ENCODE measurements at regions not wholly inside any gene's neighbourhood (a gene's known extent, or its start where the extent isn't known, plus 50 kb on each side); places are given as distances from the start of the nearest gene placed in this dataset.
A peak's percentile ranks its signal among the peaks of the same experiment; 100 is the strongest.

DNA sequence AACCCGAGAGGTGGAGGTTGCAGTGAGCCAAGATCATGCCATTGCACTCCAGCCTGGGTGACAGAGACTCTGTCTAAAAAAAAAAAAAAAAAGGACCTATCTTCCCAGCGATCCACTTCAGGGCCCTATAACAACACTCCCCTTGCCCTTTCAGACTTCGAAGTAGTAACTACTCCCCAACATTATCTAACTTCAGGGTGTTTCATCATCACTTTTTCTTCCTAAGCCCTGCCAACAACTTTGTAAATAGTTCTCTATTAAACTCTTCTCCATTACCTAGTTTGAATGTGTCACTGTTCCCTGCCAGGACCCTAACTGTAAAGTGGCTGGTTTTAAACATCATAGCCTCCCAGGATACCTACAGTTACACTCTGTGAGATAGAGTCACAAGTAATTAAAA lies 220.8 kb downstream of the BTG1 start:
- no peaks in the 10 kb centered on the region for H3K9me3 ChIP-seq
- no peak for TF ChIP-seq CTCF (IDR thresholded peaks at IDR 0.05)
- H3K4me1 ChIP-seq: peaks cover 18 to 32% (median 30%) of the 10 kb centered on the region in 3 donors
- ATAC-seq (peak in 2 of 4 donors; percentile 5 to 11), FAIRE-seq (no peak), DNase-seq (no peak)
- no peak overlapping the region for H3K27ac ChIP-seq
- intact Hi-C loops (cut with DNase I): no loop called here
- no peaks in the 10 kb centered on the region for H3K36me3 ChIP-seq
- no peak overlapping the region for H3K4me3 ChIP-seq
- WGBS, 2 donors: 55 to 63% methylated on average over 3 of the region's 3 CpGs
- no peaks in the 10 kb centered on the region for H3K27me3 ChIP-seq

- intact Hi-C loops (cut with DNase I): no loop called here
- Histone ChIP-seq H3K27me3 (no peaks in the 10 kb centered on the region), H3K4me3 (no peak overlapping the region), H3K27ac (no peak overlapping the region), H3K9me3 (no peaks in the 10 kb centered on the region), H3K36me3 (no peaks in the 10 kb centered on the region), H3K4me1 (peaks cover 18 to 32% (median 30%) of the 10 kb centered on the region in 3 donors)
- FAIRE-seq (no peak), DNase-seq (peak in 3 of 6 donors; percentile 28 to 77 (median 58)), ATAC-seq (no peak)
- 97 to 98% methylated on average over 18 to 31 of the region's 31 CpGs for WGBS, 2 donors
- no peak for TF ChIP-seq CTCF (IDR thresholded peaks at IDR 0.05)
These were observed 221.8 kb downstream of the BTG1 start for GRCh38 chr12:91923864-91924263.

- H3K4me1 ChIP-seq: peaks cover 13 to 28% (median 26%) of the 10 kb centered on the region in 3 donors
- H3K36me3 ChIP-seq: no peaks in the 10 kb centered on the region
- ATAC-seq: peak; percentile 13 to 51 (median 22)
- no peak for TF ChIP-seq CTCF (IDR thresholded peaks at IDR 0.05)
- no peak overlapping the region for H3K4me3 ChIP-seq
- no peak for FAIRE-seq
- H3K27me3 ChIP-seq: no peaks in the 10 kb centered on the region
- intact Hi-C loops (cut with DNase I): no loop called here
- DNase-seq: no peak
- H3K9me3 ChIP-seq: no peaks in the 10 kb centered on the region
- H3K27ac ChIP-seq: peak overlapping the region in 1 of 4 donors; percentile 47
- WGBS, 2 donors: 43 to 44% methylated on average over 6 of the region's 6 CpGs
These were observed 223.0 kb downstream of the BTG1 start for GRCh38 chr12:91922674-91923073.

DNA sequence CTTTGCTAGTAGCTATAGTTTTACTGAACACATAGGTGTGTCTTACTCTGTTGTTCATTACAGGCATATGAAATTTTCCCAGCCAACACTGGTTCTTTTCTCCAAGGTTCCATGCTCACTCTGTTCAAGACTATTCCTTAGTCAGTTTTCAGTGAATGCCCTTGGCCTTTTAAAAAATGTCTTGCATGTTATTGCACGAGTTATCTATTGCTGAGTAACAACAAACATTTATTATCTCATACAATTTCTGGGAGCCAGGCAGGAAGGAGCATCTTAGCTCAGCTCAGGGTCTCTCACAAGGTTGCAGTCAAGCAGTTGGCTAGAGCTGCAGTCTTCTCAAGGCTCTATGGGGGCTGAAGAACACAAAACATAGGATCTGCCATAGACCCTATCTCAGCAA lies 223.5 kb downstream of the BTG1 start:
- intact Hi-C loops (cut with DNase I): no loop called here
- TF ChIP-seq CTCF (IDR thresholded peaks at IDR 0.05): no peak
- no peaks in the 10 kb centered on the region for H3K36me3 ChIP-seq
- no peak for FAIRE-seq
- H3K4me1 ChIP-seq: peaks cover 9 to 23% (median 21%) of the 10 kb centered on the region in 3 donors
- ATAC-seq: peak in 2 of 4 donors; percentile 3 to 6
- H3K9me3 ChIP-seq: no peaks in the 10 kb centered on the region
- peak overlapping the region in 2 of 4 donors; percentile 30 to 47 for H3K27ac ChIP-seq
- H3K4me3 ChIP-seq: no peak overlapping the region
- WGBS, 2 donors: 27 to 28% methylated on average over 1 of the region's 1 CpG
- no peak for DNase-seq
- no peaks in the 10 kb centered on the region for H3K27me3 ChIP-seq

GRCh38 chr12:91921555-91921954 lies 224.1 kb downstream of the BTG1 start:
- intact Hi-C loops (cut with DNase I): no loop called here

More at GRCh38 chr12:91921555-91921954, 224.1 kb downstream of the BTG1 start:
- no peak overlapping the region for H3K4me3 ChIP-seq
- no peaks in the 10 kb centered on the region for H3K9me3 ChIP-seq
- no peaks in the 10 kb centered on the region for H3K27me3 ChIP-seq
- DNase-seq: no peak
- FAIRE-seq: no peak
- WGBS, 2 donors: 93 to 98% methylated on average over 2 of the region's 2 CpGs
- no peak for ATAC-seq
- peaks cover 6 to 18% (median 17%) of the 10 kb centered on the region in 3 donors for H3K4me1 ChIP-seq
- no peak for TF ChIP-seq CTCF (IDR thresholded peaks at IDR 0.05)
- no peak overlapping the region for H3K27ac ChIP-seq
- H3K36me3 ChIP-seq: no peaks in the 10 kb centered on the region

All from pancreas (tissue), 10 donors.